IMR-90 (cell line): ENCODE measurements at regions not wholly inside any gene's neighbourhood (a gene's known extent, or its start where the extent isn't known, plus 50 kb on each side); places are given as distances from the start of the nearest gene placed in this dataset.
A peak's percentile ranks its signal among the peaks of the same experiment; 100 is the strongest.

ENCODE experiments used
- ATAC-seq: fragments of 200-7000 bp; cut with Tn5 transposase; 2 replicates; pipeline ENCODE4 v1.9.1; 2020; ENCODE audit warnings: low read depth, mild to moderate bottlenecking, moderate library complexity
- BruUV-seq: library from RNA; stranded (reverse); fragments of 400-500 nt; replicated peaks from 2 replicates; lab custom pipeline; 2021; lab: Mats Ljungman, UMichigan
- CTCF ChIA-PET: fragments of 300-600 bp; formaldehyde crosslinking; extraction: SDS; loops from one replicate; lab custom pipeline; 2021; ENCODE audit warnings: antibody characterized with exemption; lab: Yijun Ruan, JAX
- POLR2A ChIA-PET: fragments of 300-600 bp; sonication (Branson Sonifier 250); formaldehyde crosslinking; loops from one replicate; lab custom pipeline; 2022; ENCODE audit warnings: antibody characterized with exemption; ENCODE audit not compliant: unreplicated experiment; lab: Charles Lee
- DNase-seq: peaks from one replicate; pipeline ENCODE4 v3.0.0; 2013
- H2AFZ ChIP-seq: replicated peaks from 2 replicates; pipeline ENCODE3; 2013; ENCODE audit warnings: low read length, mild to moderate bottlenecking; ENCODE audit not compliant: poor library complexity
- H2AK5ac ChIP-seq: 2 replicates; pipeline ENCODE4 v1.6.1; 2013; ENCODE audit warnings: low read depth, low read length, inconsistent platforms
- H2AK9ac ChIP-seq: replicated peaks from 2 replicates; pipeline ENCODE3; 2013; ENCODE audit warnings: mild to moderate bottlenecking, low read depth, low read length, moderate library complexity; ENCODE audit not compliant: poor library complexity
- H2BK120ac ChIP-seq: 2 replicates; pipeline ENCODE4 v1.6.1; 2013; ENCODE audit warnings: low read depth, low read length, inconsistent platforms
- H2BK15ac ChIP-seq: 3 replicates; pipeline ENCODE4 v1.6.1; 2013; ENCODE audit warnings: low read depth, low read length, inconsistent platforms
- H2BK20ac ChIP-seq: 2 replicates; pipeline ENCODE4 v1.6.1; 2013; ENCODE audit warnings: low read depth, mild to moderate bottlenecking, inconsistent platforms, low read length, moderate library complexity
- H2BK5ac ChIP-seq: 2 replicates; pipeline ENCODE4 v1.6.1; 2013; ENCODE audit warnings: mild to moderate bottlenecking, low read depth, low read length, inconsistent platforms; ENCODE audit not compliant: poor library complexity, severe bottlenecking
- H3K14ac ChIP-seq: replicated peaks from 2 replicates; pipeline ENCODE4 v1.6.1; 2013; ENCODE audit warnings: low read depth, low read length, inconsistent platforms
- H3K18ac ChIP-seq: 2 replicates; pipeline ENCODE4 v1.6.1; 2013; ENCODE audit warnings: low read depth, low read length, control low read depth
- H3K23ac ChIP-seq: 2 replicates; pipeline ENCODE4 v1.6.1; 2013; ENCODE audit warnings: low read depth, low read length, inconsistent platforms
- H3K27ac ChIP-seq: 2 replicates; pipeline ENCODE4 v1.5.1; 2013; ENCODE audit warnings: mild to moderate bottlenecking, control low read depth, low read length; ENCODE audit not compliant: insufficient read depth
- H3K27me3 ChIP-seq: 2 replicates; pipeline ENCODE4 v1.6.1; 2013; ENCODE audit warnings: low read length; ENCODE audit not compliant: control insufficient read depth, insufficient read depth
- H3K36me3 ChIP-seq: 2 replicates; pipeline ENCODE4 v1.6.1; 2013; ENCODE audit warnings: low read length, mixed read lengths; ENCODE audit not compliant: control insufficient read depth, insufficient read depth
- H3K4ac ChIP-seq: 2 replicates; pipeline ENCODE4 v1.6.1; 2013; ENCODE audit warnings: low read depth, low read length, inconsistent platforms
- H3K4me1 ChIP-seq: 2 replicates; pipeline ENCODE4 v1.6.1; 2013; ENCODE audit warnings: low read length, mixed read lengths; ENCODE audit not compliant: control insufficient read depth, insufficient read depth
- H3K4me2 ChIP-seq: 2 replicates; pipeline ENCODE4 v1.6.1; 2013; ENCODE audit warnings: low read depth, mild to moderate bottlenecking, control low read depth, low read length, moderate library complexity
- H3K4me3 ChIP-seq: 2 replicates; pipeline ENCODE4 v1.5.1; 2013; ENCODE audit warnings: low read depth, mild to moderate bottlenecking, control low read depth, low read length, moderate library complexity; ENCODE audit not compliant: insufficient read depth
- H3K56ac ChIP-seq: 2 replicates; pipeline ENCODE4 v1.6.1; 2013; ENCODE audit warnings: low read length, inconsistent platforms; ENCODE audit not compliant: insufficient read depth; ENCODE audit errors: extremely low read depth
- H3K79me1 ChIP-seq, 2 experiments: 2 replicates each; pipeline ENCODE4 v1.6.1; 2013; ENCODE audit warnings: low read length in 2 of 2, inconsistent platforms in 1 of 2, low read depth in 1 of 2
- H3K9ac ChIP-seq: 2 replicates; pipeline ENCODE4 v1.6.1; 2013; ENCODE audit warnings: low read depth, low read length, control low read depth
- H3K9me1 ChIP-seq: 2 replicates; pipeline ENCODE4 v1.6.1; 2013; ENCODE audit warnings: low read length, inconsistent platforms; ENCODE audit not compliant: insufficient read depth
- H3K9me3 ChIP-seq: 2 replicates; pipeline ENCODE4 v1.6.1; 2013; ENCODE audit warnings: low read length; ENCODE audit not compliant: control insufficient read depth, insufficient read depth
- H4K20me1 ChIP-seq: 2 replicates; pipeline ENCODE4 v1.6.1; 2013; ENCODE audit warnings: low read length, inconsistent platforms; ENCODE audit not compliant: insufficient read depth
- H4K5ac ChIP-seq: 2 replicates; pipeline ENCODE4 v1.6.1; 2013; ENCODE audit warnings: mild to moderate bottlenecking, low read depth, low read length, control low read depth
- H4K8ac ChIP-seq, 2 experiments: 2 replicates each; pipeline ENCODE4 v1.6.1; 2013; ENCODE audit warnings: low read depth in 2 of 2, low read length in 2 of 2, control low read depth in 1 of 2, inconsistent platforms in 1 of 2
- H4K91ac ChIP-seq: 2 replicates; pipeline ENCODE4 v1.6.1; 2013; ENCODE audit warnings: low read depth, low read length, inconsistent platforms; ENCODE audit not compliant: insufficient read depth
- BHLHE40 ChIP-seq: fragments of 150-350 bp; IDR thresholded peaks from 2 replicates; pipeline ENCODE4 v1.6.1; 2016; ENCODE audit warnings: mild to moderate bottlenecking, low read depth, low read length
- CEBPB ChIP-seq: IDR thresholded peaks from 2 replicates; pipeline ENCODE4 v1.6.1; 2012; ENCODE audit warnings: low read depth, low read length, improper control_type of control experiment
- CHD1 ChIP-seq: IDR thresholded peaks from 2 replicates; pipeline ENCODE4 v1.6.1; 2012; ENCODE audit warnings: low read depth, low read length, improper control_type of control experiment
- FOS ChIP-seq: fragments of 150-350 bp; IDR thresholded peaks from 2 replicates; pipeline ENCODE4 v1.6.1; 2016; ENCODE audit warnings: low read depth, low read length
- MAFK ChIP-seq: IDR thresholded peaks from 2 replicates; pipeline ENCODE4 v1.6.1; 2012; ENCODE audit warnings: low read depth, low read length, improper control_type of control experiment
- MAZ ChIP-seq: IDR thresholded peaks from 2 replicates; pipeline ENCODE4 v1.6.1; 2012; ENCODE audit warnings: low read depth, mild to moderate bottlenecking, low read length, improper control_type of control experiment, moderate library complexity, borderline replicate concordance
- MXI1 ChIP-seq: IDR thresholded peaks from 2 replicates; pipeline ENCODE4 v1.6.1; 2012; ENCODE audit warnings: low read depth, mild to moderate bottlenecking, low read length, moderate library complexity, borderline replicate concordance
- NFE2L2 ChIP-seq: fragments of 150-350 bp; IDR thresholded peaks from 2 replicates; pipeline ENCODE4 v1.6.1; 2016; ENCODE audit warnings: low read depth, mild to moderate bottlenecking, low read length
- POLR2A ChIP-seq: IDR thresholded peaks from 2 replicates; pipeline ENCODE4 v1.6.1; 2012; ENCODE audit warnings: mild to moderate bottlenecking, low read depth, low read length
- RAD21 ChIP-seq: IDR thresholded peaks from 2 replicates; pipeline ENCODE4 v1.6.1; 2012; ENCODE audit warnings: low read length, improper control_type of control experiment
- RCOR1 ChIP-seq: IDR thresholded peaks from 2 replicates; pipeline ENCODE4 v1.6.1; 2012; ENCODE audit warnings: mild to moderate bottlenecking, low read length, improper control_type of control experiment; ENCODE audit not compliant: insufficient replicate concordance
- RFX5 ChIP-seq: IDR thresholded peaks from 2 replicates; pipeline ENCODE4 v1.8.0; 2012; ENCODE audit warnings: low read depth, mild to moderate bottlenecking, low read length, moderate library complexity
- SMC3 ChIP-seq: fragments of 150-350 bp; IDR thresholded peaks from 2 replicates; pipeline ENCODE4 v1.6.1; 2016; ENCODE audit warnings: low read depth, mild to moderate bottlenecking, antibody characterized with exemption, low read length, moderate library complexity
- WGBS, 2 experiments: methylation state at CpG; one replicate each; pipeline versions ENCODE4 v1.1.5 to v1.1.7; 2013; ENCODE audit warnings: missing lambda C conversion rate in 2 of 2; ENCODE audit not compliant: insufficient read length in 1 of 2; ENCODE audit errors: extremely low coverage in 2 of 2; 5-methylcytosine and 5-hydroxymethylcytosine counted together
- dilution Hi-C: fragments of 300-500 bp; cut with HindIII; formaldehyde crosslinking; loops from one replicate; pipeline ENCODE4 v1.14.3; 2018; ENCODE audit warnings: low sequenced_read_pairs; ENCODE audit not compliant: unreplicated experiment
- in situ Hi-C: fragments of 300-500 bp; cut with MboI; formaldehyde crosslinking; loops from 3 replicates; pipeline ENCODE4 v1.14.3; 2019; ENCODE audit warnings: low sequenced_read_pairs, inconsistent platforms, mixed read lengths
- intact Hi-C: fragments of 100-400 bp; cut with micrococcal nuclease; formaldehyde crosslinking; loops from 2 replicates; pipeline ENCODE4 v1.10.0; 2022
- TF ChIP-seq, protein P1 (sequence below): fragments of 150-350 bp; IDR thresholded peaks from 2 replicates; pipeline ENCODE4 v1.6.1; 2017; ENCODE audit warnings: mild to moderate bottlenecking, antibody characterized with exemption, low read length, low read depth
- TF ChIP-seq, protein P2 (sequence below): fragments of 150-350 bp; IDR thresholded peaks from 2 replicates; pipeline ENCODE4 v1.6.1; 2016; ENCODE audit warnings: low read depth, mild to moderate bottlenecking, low read length, moderate library complexity, borderline replicate concordance
- TF ChIP-seq, protein P3 (sequence below): conservative IDR thresholded peaks from 2 replicates; pipeline ENCODE4 v1.5.1; 2012; ENCODE audit warnings: mild to moderate bottlenecking, low read depth, low read length, improper control_type of control experiment

DNA sequence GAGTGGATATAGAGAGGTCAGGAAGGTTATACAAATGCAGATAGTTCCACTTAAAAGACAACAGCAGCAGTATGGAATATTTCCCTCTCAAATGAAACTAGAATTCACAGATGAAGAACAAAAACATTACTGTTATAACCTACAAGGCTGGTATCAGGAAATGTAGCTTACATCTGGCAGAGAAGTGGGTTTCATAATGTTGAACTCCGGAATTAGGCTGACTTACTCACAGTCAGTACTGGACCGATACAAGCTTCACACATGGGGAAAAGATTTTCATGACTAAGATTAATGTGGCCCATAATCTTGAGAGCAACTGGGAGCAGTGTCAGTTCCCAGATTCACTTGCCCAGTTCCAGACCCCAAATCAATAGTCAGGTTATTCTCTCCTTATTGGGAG, 353.9 kb downstream of the DUSP6 start:
- H4K91ac ChIP-seq, result no peak overlapping the region
- no CpG with 5 or more reads among the region's 2 CpGs for WGBS, 2 experiments
- no peak overlapping the region for H3K4ac ChIP-seq
- in situ Hi-C loops, result loop anchor here (25.0 kb wide), 1 partner anchor 411 kb away; the partner anchor contains the start of gene KITLG
- no peaks in the 10 kb centered on the region for H3K79me1 ChIP-seq
- no peak overlapping the region for H3K56ac ChIP-seq
- H3K23ac ChIP-seq, result no peak overlapping the region
- no peaks in the 10 kb centered on the region for H3K27me3 ChIP-seq
- H3K4me1 ChIP-seq, result no peaks in the 10 kb centered on the region
- H3K18ac ChIP-seq, result no peak overlapping the region
- H2AK5ac ChIP-seq, result no peak overlapping the region
- H4K8ac ChIP-seq, result no peak overlapping the region
- H2BK5ac ChIP-seq, result no peak overlapping the region
- no peak overlapping the region for H2BK20ac ChIP-seq
- H3K9me3 ChIP-seq, result no peaks in the 10 kb centered on the region
- CTCF ChIA-PET, result no interaction called here
- intact Hi-C loops, result loop anchor here (10.0 kb wide), 1 partner anchor 674 kb away; no protein-coding TSS in a partner anchor
- no peaks in the 10 kb centered on the region for H4K20me1 ChIP-seq
- POLR2A ChIA-PET, result no interaction called here
- BruUV-seq, result no TSS peak
- H3K4me3 ChIP-seq, result no peak overlapping the region
- dilution Hi-C loops, result loop anchor here (25.0 kb wide), 1 partner anchor 411 kb away; the partner anchor contains the start of gene KITLG
- H3K36me3 ChIP-seq, result no peaks in the 10 kb centered on the region
- no peak overlapping the region for H2BK15ac ChIP-seq
- DNase-seq (peak; percentile 10), ATAC-seq (no peak)
- no peak overlapping the region for H3K27ac ChIP-seq
- H2AFZ ChIP-seq, result no peak overlapping the region
- H3K14ac ChIP-seq, result no peak overlapping the region
- no peak overlapping the region for H3K9ac ChIP-seq
- no peak overlapping the region for H2AK9ac ChIP-seq
- H3K9me1 ChIP-seq, result no peaks in the 10 kb centered on the region
- no peak overlapping the region for H4K5ac ChIP-seq
- H3K4me2 ChIP-seq, result no peak overlapping the region
- no peak overlapping the region for H2BK120ac ChIP-seq
- no peak for TF ChIP-seq POLR2A
- TF ChIP-seq, protein P1, sequence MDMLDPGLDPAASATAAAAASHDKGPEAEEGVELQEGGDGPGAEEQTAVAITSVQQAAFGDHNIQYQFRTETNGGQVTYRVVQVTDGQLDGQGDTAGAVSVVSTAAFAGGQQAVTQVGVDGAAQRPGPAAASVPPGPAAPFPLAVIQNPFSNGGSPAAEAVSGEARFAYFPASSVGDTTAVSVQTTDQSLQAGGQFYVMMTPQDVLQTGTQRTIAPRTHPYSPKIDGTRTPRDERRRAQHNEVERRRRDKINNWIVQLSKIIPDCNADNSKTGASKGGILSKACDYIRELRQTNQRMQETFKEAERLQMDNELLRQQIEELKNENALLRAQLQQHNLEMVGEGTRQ, result no peak
- no peak for TF ChIP-seq CHD1
- TF ChIP-seq, protein P2, sequence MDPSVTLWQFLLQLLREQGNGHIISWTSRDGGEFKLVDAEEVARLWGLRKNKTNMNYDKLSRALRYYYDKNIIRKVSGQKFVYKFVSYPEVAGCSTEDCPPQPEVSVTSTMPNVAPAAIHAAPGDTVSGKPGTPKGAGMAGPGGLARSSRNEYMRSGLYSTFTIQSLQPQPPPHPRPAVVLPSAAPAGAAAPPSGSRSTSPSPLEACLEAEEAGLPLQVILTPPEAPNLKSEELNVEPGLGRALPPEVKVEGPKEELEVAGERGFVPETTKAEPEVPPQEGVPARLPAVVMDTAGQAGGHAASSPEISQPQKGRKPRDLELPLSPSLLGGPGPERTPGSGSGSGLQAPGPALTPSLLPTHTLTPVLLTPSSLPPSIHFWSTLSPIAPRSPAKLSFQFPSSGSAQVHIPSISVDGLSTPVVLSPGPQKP, result no peak
- TF ChIP-seq RFX5, result no peak
- TF ChIP-seq SMC3, result no peak
- TF ChIP-seq, protein P3, sequence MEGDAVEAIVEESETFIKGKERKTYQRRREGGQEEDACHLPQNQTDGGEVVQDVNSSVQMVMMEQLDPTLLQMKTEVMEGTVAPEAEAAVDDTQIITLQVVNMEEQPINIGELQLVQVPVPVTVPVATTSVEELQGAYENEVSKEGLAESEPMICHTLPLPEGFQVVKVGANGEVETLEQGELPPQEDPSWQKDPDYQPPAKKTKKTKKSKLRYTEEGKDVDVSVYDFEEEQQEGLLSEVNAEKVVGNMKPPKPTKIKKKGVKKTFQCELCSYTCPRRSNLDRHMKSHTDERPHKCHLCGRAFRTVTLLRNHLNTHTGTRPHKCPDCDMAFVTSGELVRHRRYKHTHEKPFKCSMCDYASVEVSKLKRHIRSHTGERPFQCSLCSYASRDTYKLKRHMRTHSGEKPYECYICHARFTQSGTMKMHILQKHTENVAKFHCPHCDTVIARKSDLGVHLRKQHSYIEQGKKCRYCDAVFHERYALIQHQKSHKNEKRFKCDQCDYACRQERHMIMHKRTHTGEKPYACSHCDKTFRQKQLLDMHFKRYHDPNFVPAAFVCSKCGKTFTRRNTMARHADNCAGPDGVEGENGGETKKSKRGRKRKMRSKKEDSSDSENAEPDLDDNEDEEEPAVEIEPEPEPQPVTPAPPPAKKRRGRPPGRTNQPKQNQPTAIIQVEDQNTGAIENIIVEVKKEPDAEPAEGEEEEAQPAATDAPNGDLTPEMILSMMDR, result no peak
- no peak for TF ChIP-seq MAFK
- no peak for TF ChIP-seq RCOR1
- TF ChIP-seq NFE2L2, result no peak
- TF ChIP-seq CEBPB, result no peak
- no peak for TF ChIP-seq MAZ
- TF ChIP-seq FOS, result no peak
- TF ChIP-seq RAD21, result no peak
- no peak for TF ChIP-seq MXI1
- no peak for TF ChIP-seq BHLHE40
